MM.1S (cell line): ENCODE measurements at regions not wholly inside any gene's neighbourhood (a gene's known extent, or its start where the extent isn't known, plus 50 kb on each side); places are given as distances from the start of the nearest gene placed in this dataset.
"Not testable (repeated sequence)": the region's sequence is repeated elsewhere in the genome, so short reads cannot be mapped to it uniquely, and the experiment has no call there.

ENCODE experiments used
- DNase-seq: peaks from one replicate; pipeline ENCODE4 v3.0.0-alpha.2; 2015
- H2AFZ ChIP-seq: fragments of 300-600 bp; sonication (generic); 2 replicates; pipeline ENCODE4 v1.6.0; 2016; ENCODE audit warnings: antibody characterized with exemption, low read length
- H3F3A ChIP-seq: fragments of 300-600 bp; sonication (generic); 2 replicates; pipeline ENCODE4 v1.6.1; 2016; ENCODE audit warnings: mild to moderate bottlenecking, antibody characterized with exemption, low read length, moderate library complexity, mixed read lengths; ENCODE audit not compliant: insufficient read depth
- H3K27ac ChIP-seq: fragments of 300-600 bp; sonication (generic); 2 replicates; pipeline ENCODE4 v1.5.1; 2016; ENCODE audit warnings: mild to moderate bottlenecking, low read length
- H3K27me3 ChIP-seq: fragments of 300-600 bp; sonication (generic); replicated peaks from 2 replicates; pipeline ENCODE4 v1.6.0; 2016; ENCODE audit warnings: low read length; ENCODE audit not compliant: insufficient read depth
- H3K36me3 ChIP-seq: fragments of 300-600 bp; sonication (generic); replicated peaks from 2 replicates; pipeline ENCODE4 v1.6.1; 2016; ENCODE audit warnings: mild to moderate bottlenecking, low read length, mixed read lengths; ENCODE audit not compliant: insufficient read depth
- H3K4me1 ChIP-seq: fragments of 300-600 bp; sonication (generic); 2 replicates; pipeline ENCODE4 v1.6.1; 2016; ENCODE audit warnings: low read length, mixed read lengths
- H3K4me2 ChIP-seq: fragments of 300-600 bp; sonication (generic); 2 replicates; pipeline ENCODE4 v1.6.0; 2016; ENCODE audit warnings: low read depth, low read length
- H3K4me3 ChIP-seq: fragments of 300-600 bp; sonication (generic); 2 replicates; pipeline ENCODE4 v1.5.1; 2016; ENCODE audit warnings: low read length, mixed read lengths
- H3K79me2 ChIP-seq: fragments of 300-600 bp; sonication (generic); 2 replicates; pipeline ENCODE4 v1.6.1; 2016; ENCODE audit warnings: mixed run types, low read length, mixed read lengths
- H3K9ac ChIP-seq: fragments of 300-600 bp; sonication (generic); 2 replicates; pipeline ENCODE4 v1.6.1; 2016; ENCODE audit warnings: low read length, mixed read lengths
- H3K9me2 ChIP-seq: fragments of 300-600 bp; sonication (generic); replicated peaks from 2 replicates; pipeline ENCODE4 v1.6.1; 2016; ENCODE audit warnings: mild to moderate bottlenecking, low read length, mixed read lengths; ENCODE audit not compliant: insufficient read depth
- H3K9me3 ChIP-seq: fragments of 300-600 bp; sonication (generic); replicated peaks from 2 replicates; pipeline ENCODE4 v1.6.1; 2016; ENCODE audit warnings: mild to moderate bottlenecking, low read length, mixed read lengths; ENCODE audit not compliant: insufficient read depth
- H4K20me1 ChIP-seq: fragments of 300-600 bp; sonication (generic); 2 replicates; pipeline ENCODE4 v1.6.1; 2016; ENCODE audit warnings: mild to moderate bottlenecking, low read length, moderate library complexity, mixed read lengths; ENCODE audit not compliant: insufficient read depth
- EZH2 ChIP-seq: fragments of 300-600 bp; sonication (generic); optimal IDR thresholded peaks from 2 replicates; pipeline ENCODE3; 2017; ENCODE audit warnings: low read depth, mild to moderate bottlenecking, antibody characterized with exemption, low read length, mixed read lengths
- EZH2phosphoT487 ChIP-seq: fragments of 300-600 bp; sonication (generic); IDR thresholded peaks from 2 replicates; pipeline ENCODE4 v1.6.1; 2018; ENCODE audit warnings: antibody characterized with exemption, low read length
- TF ChIP-seq, protein P1 (sequence below): fragments of 300-600 bp; sonication (generic); IDR thresholded peaks from 2 replicates; pipeline ENCODE4 v1.5.1; 2016; ENCODE audit warnings: antibody characterized with exemption, low read length, mixed read lengths

DNA sequence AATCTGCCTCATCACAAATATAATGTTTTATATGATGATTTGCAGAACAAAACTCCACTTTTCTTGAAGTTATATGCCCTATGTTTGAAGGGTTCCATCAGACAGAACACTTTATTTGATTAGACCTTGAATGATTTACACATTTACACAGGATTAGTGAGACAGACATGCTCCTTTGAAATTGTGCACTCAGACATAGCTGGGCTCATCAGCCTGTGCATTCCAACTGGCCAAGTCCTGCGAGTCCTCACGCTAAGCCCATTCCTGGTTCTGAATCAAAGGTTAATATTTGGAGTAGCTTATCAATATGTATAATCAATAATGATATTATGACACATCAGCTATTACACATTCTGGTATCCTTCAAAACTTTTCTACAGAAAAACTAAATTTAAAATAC is 173.6 kb downstream of the MBL2 start:
- H3K27ac ChIP-seq, result no peak overlapping the region
- H2AFZ ChIP-seq, result no peak overlapping the region
- H3K4me1 ChIP-seq, result no peaks in the 10 kb centered on the region

DNA sequence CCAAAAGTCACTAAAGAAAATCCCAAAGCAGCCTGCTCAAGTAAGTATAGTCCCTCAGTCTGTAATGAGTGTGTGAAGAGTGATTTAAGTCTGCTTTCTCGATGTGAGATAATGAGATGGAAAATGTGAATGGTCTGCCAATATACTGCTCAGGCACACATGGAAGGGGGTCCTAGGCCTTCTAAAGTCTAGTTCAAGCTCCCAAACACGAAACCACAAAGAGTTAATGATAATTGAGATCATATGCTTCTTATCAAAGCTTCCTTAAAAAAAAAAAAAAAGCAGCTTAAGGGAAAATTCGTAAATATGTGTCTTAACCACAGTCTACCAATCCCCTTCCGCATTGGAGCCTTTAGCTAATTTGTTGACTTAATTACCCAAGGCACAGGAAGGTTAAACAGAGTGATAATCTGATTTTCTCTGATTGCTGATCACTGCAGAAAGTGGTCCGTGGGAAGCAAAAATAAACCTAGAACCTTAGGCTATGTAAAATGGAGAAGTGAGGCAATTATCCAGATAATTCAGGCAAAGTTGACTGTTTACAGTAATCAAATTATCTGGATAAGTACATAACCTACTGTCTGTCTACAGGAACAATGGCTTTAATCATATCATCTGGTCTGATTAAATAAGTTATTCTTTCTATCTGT is 172.9 kb downstream of the MBL2 start:
- TF ChIP-seq EZH2, result no peak
- TF ChIP-seq, protein P1, sequence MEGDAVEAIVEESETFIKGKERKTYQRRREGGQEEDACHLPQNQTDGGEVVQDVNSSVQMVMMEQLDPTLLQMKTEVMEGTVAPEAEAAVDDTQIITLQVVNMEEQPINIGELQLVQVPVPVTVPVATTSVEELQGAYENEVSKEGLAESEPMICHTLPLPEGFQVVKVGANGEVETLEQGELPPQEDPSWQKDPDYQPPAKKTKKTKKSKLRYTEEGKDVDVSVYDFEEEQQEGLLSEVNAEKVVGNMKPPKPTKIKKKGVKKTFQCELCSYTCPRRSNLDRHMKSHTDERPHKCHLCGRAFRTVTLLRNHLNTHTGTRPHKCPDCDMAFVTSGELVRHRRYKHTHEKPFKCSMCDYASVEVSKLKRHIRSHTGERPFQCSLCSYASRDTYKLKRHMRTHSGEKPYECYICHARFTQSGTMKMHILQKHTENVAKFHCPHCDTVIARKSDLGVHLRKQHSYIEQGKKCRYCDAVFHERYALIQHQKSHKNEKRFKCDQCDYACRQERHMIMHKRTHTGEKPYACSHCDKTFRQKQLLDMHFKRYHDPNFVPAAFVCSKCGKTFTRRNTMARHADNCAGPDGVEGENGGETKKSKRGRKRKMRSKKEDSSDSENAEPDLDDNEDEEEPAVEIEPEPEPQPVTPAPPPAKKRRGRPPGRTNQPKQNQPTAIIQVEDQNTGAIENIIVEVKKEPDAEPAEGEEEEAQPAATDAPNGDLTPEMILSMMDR, result no peak
- no peak for TF ChIP-seq EZH2phosphoT487
- no peaks in the 10 kb centered on the region for H3K4me1 ChIP-seq
- H4K20me1 ChIP-seq, result no peaks in the 10 kb centered on the region
- no peak for DNase-seq
- no peak overlapping the region for H3K4me2 ChIP-seq
- H3K36me3 ChIP-seq, result no peaks in the 10 kb centered on the region
- H3K9me2 ChIP-seq, result no peaks in the 10 kb centered on the region
- H2AFZ ChIP-seq, result no peak overlapping the region
- H3K27ac ChIP-seq, result no peak overlapping the region
- H3K27me3 ChIP-seq, result no peaks in the 10 kb centered on the region
- no peaks in the 10 kb centered on the region for H3K9me3 ChIP-seq
- no peaks in the 10 kb centered on the region for H3F3A ChIP-seq
- H3K9ac ChIP-seq, result no peak overlapping the region
- no peak overlapping the region for H3K4me3 ChIP-seq
- H3K79me2 ChIP-seq, result no peaks in the 10 kb centered on the region

More for the DNA sequence above, 173.6 kb downstream of the MBL2 start:
- H3K36me3 ChIP-seq, result no peaks in the 10 kb centered on the region
- no peak overlapping the region for H3K9ac ChIP-seq
- H3K9me3 ChIP-seq, result no peaks in the 10 kb centered on the region
- no peak overlapping the region for H3K4me2 ChIP-seq
- no peak for DNase-seq
- no peaks in the 10 kb centered on the region for H3K9me2 ChIP-seq
- no peaks in the 10 kb centered on the region for H3K79me2 ChIP-seq
- TF ChIP-seq EZH2 (no peak), EZH2phosphoT487 (no peak)
- TF ChIP-seq, protein P1, result no peak
- no peaks in the 10 kb centered on the region for H4K20me1 ChIP-seq
- no peaks in the 10 kb centered on the region for H3F3A ChIP-seq
- no peaks in the 10 kb centered on the region for H3K27me3 ChIP-seq
- H3K4me3 ChIP-seq, result no peak overlapping the region

DNA sequence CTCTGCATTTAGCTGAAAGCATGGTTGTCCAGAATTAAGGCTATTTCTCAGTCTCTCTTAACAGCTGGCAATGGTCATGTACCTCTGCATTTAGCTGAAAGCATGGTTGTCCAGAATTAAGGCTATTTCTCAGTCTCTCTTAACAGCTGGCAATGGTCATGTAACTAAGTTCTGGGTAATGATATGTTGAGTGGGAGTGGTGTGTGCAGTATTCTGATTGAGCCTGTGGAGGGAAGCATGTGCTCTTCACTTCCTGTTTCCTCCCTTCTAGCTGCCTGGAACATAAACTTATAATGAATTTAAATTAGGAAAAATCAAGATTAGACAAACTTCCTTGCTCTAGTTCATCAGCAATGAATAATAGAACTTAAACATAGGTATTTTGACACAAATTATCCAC is 168.5 kb downstream of the MBL2 start:
- not testable (repeated sequence) for H4K20me1 ChIP-seq, H3F3A ChIP-seq, H3K79me2 ChIP-seq, H3K4me2 ChIP-seq, H3K4me3 ChIP-seq, H3K27me3 ChIP-seq, H3K27ac ChIP-seq, H3K9me2 ChIP-seq, DNase-seq, H2AFZ ChIP-seq, H3K36me3 ChIP-seq, H3K9ac ChIP-seq, H3K9me3 ChIP-seq, H3K4me1 ChIP-seq

DNA sequence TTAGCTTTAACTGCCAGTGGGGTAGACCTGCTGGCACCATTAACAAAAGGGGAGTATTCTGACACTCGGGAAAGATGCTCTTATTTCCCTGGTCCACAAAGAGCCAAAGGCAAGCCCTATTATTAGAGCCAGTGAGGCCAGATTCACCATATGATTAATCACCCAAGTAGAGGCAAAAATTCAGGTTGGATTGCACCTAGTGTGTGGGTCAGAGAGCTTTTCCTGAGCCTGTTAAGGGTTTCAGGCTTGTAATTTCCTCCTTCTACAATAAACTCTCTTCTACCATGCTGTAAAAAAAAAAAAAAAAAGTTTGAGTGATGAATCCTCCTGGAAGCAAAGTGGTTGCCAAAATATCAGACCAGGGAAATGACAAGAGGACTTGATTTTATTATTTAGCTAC is 163.5 kb downstream of the MBL2 start:
- no peaks in the 10 kb centered on the region for H3F3A ChIP-seq
- DNase-seq, result no peak
- no peaks in the 10 kb centered on the region for H3K9me2 ChIP-seq
- H3K4me1 ChIP-seq, result no peaks in the 10 kb centered on the region
- no peaks in the 10 kb centered on the region for H3K79me2 ChIP-seq
- H3K27me3 ChIP-seq, result no peaks in the 10 kb centered on the region
- H3K4me2 ChIP-seq, result no peak overlapping the region
- TF ChIP-seq EZH2 (no peak), EZH2phosphoT487 (no peak)
- TF ChIP-seq, protein P1, result no peak
- H4K20me1 ChIP-seq, result no peaks in the 10 kb centered on the region
- no peak overlapping the region for H3K9ac ChIP-seq
- H3K36me3 ChIP-seq, result no peaks in the 10 kb centered on the region
- no peak overlapping the region for H3K27ac ChIP-seq
- H2AFZ ChIP-seq, result no peak overlapping the region
- no peak overlapping the region for H3K4me3 ChIP-seq
- H3K9me3 ChIP-seq, result no peaks in the 10 kb centered on the region
